ENCODE measurements at regions not wholly inside any gene's neighbourhood (a gene's known extent, or its start where the extent isn't known, plus 50 kb on each side); places are given as distances from the start of the nearest gene placed in this dataset.
A peak's percentile ranks its signal among the peaks of the same experiment; 100 is the strongest.

DNA sequence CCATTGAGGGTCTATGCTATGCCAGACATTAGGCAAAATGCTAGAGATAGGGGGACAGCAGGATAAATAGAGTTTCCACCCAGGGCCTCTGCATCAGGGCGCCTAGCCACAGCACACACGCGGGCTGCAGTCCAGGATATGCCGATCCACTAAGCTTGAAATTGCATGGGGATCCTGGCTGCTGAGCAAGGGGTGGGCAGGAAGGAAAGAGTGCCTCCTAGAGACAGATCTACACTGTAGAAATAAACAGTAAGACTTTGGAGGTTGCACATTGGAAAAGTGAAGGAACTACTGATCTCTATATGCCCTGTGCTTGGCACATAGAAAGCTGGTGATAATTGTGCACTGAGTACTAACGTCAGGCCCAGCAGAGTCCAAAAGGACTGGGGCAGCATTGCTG is 411.1 kb downstream of the PRDM2 start:
- TF ChIP-seq, protein P1, sequence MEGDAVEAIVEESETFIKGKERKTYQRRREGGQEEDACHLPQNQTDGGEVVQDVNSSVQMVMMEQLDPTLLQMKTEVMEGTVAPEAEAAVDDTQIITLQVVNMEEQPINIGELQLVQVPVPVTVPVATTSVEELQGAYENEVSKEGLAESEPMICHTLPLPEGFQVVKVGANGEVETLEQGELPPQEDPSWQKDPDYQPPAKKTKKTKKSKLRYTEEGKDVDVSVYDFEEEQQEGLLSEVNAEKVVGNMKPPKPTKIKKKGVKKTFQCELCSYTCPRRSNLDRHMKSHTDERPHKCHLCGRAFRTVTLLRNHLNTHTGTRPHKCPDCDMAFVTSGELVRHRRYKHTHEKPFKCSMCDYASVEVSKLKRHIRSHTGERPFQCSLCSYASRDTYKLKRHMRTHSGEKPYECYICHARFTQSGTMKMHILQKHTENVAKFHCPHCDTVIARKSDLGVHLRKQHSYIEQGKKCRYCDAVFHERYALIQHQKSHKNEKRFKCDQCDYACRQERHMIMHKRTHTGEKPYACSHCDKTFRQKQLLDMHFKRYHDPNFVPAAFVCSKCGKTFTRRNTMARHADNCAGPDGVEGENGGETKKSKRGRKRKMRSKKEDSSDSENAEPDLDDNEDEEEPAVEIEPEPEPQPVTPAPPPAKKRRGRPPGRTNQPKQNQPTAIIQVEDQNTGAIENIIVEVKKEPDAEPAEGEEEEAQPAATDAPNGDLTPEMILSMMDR (conservative IDR thresholded peaks at IDR 0.05; ENCODE audit: low read depth, low read length) = peak; percentile 41
- no peak for TF ChIP-seq EZH2phosphoT487 (IDR thresholded peaks at IDR 0.05; ENCODE audit: borderline replicate concordance, low read length)
- no peak for TF ChIP-seq EZH2 (IDR thresholded peaks at IDR 0.05; ENCODE audit: low read length, unreplicated experiment)
